DND-41 (cell line): ENCODE measurements at regions not wholly inside any gene's neighbourhood (a gene's known extent, or its start where the extent isn't known, plus 50 kb on each side); places are given as distances from the start of the nearest gene placed in this dataset.

Experiments
- ATAC-seq: fragments of 200-7000 bp; cut with Tn5 transposase; 3 replicates; pipeline ENCODE4 v1.9.1; 2021; ENCODE audit warnings: low read depth; ENCODE audit not compliant: insufficient read depth
- DNase-seq: peaks from one replicate; pipeline ENCODE4 v3.0.0-alpha.2; 2020
- H2AFZ ChIP-seq: 2 replicates; pipeline ENCODE4 v1.6.0; 2012; ENCODE audit warnings: low read depth, low read length
- H3K27ac ChIP-seq: 2 replicates; pipeline ENCODE4 v1.5.1; 2012; ENCODE audit warnings: low read length, inconsistent platforms
- H3K27me3 ChIP-seq: fragments of 200-600 bp; sonication (generic); 2 replicates; pipeline ENCODE4 v1.6.0; 2012; ENCODE audit warnings: low read length, mild to moderate bottlenecking, inconsistent platforms; ENCODE audit not compliant: insufficient read depth, poor library complexity
- H3K36me3 ChIP-seq: 2 replicates; pipeline ENCODE4 v1.5.1; 2012; ENCODE audit warnings: low read length, inconsistent platforms; ENCODE audit not compliant: insufficient read depth
- H3K4me1 ChIP-seq: 2 replicates; pipeline ENCODE4 v1.5.1; 2012; ENCODE audit warnings: mild to moderate bottlenecking, low read length; ENCODE audit not compliant: insufficient read depth
- H3K4me2 ChIP-seq: 2 replicates; pipeline ENCODE4 v1.6.0; 2012; ENCODE audit warnings: mild to moderate bottlenecking, moderate library complexity, low read length, inconsistent platforms; ENCODE audit not compliant: insufficient read depth
- H3K4me3 ChIP-seq, 2 experiments: fragments of 200-600 bp in 1 of 2; shearing (Covaris generic) in 1 of 2; 2 replicates each; pipeline ENCODE4 v1.5.1; 2012 to 2016; ENCODE audit warnings: inconsistent platforms in 2 of 2, low read length in 2 of 2, mild to moderate bottlenecking in 2 of 2, low read depth in 1 of 2, moderate library complexity in 1 of 2
- H3K79me2 ChIP-seq: 2 replicates; pipeline ENCODE4 v1.6.0; 2012; ENCODE audit warnings: low read length, inconsistent platforms; ENCODE audit not compliant: insufficient read depth
- H3K9ac ChIP-seq: 2 replicates; pipeline ENCODE4 v1.6.0; 2012; ENCODE audit warnings: low read depth, mild to moderate bottlenecking, inconsistent platforms, low read length, moderate library complexity
- H3K9me3 ChIP-seq: 2 replicates; pipeline ENCODE4 v1.5.1; 2012; ENCODE audit warnings: low read length, moderate library complexity, mild to moderate bottlenecking, inconsistent platforms; ENCODE audit not compliant: insufficient read depth, severe bottlenecking
- H4K20me1 ChIP-seq: 2 replicates; pipeline ENCODE4 v1.6.0; 2012; ENCODE audit warnings: low read length; ENCODE audit not compliant: insufficient read depth
- CTCF ChIP-seq: IDR thresholded peaks from 2 replicates; pipeline ENCODE4 v1.5.1; 2012; ENCODE audit warnings: borderline replicate concordance, low read length, moderate library complexity, mild to moderate bottlenecking; ENCODE audit not compliant: poor library complexity, severe bottlenecking; ENCODE audit errors: extremely low read depth
- EZH2 ChIP-seq: IDR thresholded peaks from 3 replicates; pipeline ENCODE4 v1.6.1; 2012; ENCODE audit warnings: borderline replicate concordance, low read depth, mild to moderate bottlenecking, moderate library complexity, low read length, inconsistent platforms; ENCODE audit not compliant: severe bottlenecking

DNA sequence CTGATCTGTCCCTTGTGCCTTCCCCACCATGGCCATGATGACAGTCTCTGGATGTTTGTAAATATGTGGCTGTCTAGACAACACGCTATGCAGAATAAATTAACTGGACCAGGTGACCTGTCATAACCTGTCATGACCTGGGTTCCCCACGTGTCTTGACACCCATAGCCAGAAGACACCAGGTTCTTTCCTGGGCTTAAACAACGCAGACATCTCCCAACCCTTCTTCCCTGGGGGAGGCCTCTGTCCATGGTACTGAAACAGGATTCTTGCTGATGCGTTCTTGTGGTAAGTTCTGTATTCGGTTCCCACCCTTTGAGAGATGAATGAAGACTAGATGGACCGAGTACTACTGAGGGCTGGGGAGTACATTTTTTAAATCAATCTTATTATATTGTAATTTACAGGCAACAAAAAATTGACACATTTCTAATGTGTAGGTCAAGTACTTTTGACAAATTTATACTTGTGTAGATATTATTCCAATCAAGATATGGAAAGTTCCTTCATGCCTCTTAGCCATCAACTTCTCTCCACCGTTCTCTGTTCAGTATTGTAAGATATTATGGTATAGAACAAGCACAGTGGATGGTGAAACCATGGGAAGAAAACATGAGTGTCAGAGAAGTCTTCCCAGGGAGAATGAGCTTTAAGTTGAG, 738.8 kb downstream of the PTPRU start:
- Histone ChIP-seq H2AFZ (no peak overlapping the region), H3K79me2 (no peaks in the 10 kb centered on the region), H3K9me3 (no peaks in the 10 kb centered on the region), H3K4me2 (no peak overlapping the region), H3K9ac (no peak overlapping the region), H3K4me1 (no peaks in the 10 kb centered on the region), H3K36me3 (no peaks in the 10 kb centered on the region), H4K20me1 (no peaks in the 10 kb centered on the region), H3K4me3 (no peak overlapping the region), H3K27me3 (no peaks in the 10 kb centered on the region), H3K27ac (no peak overlapping the region)
- ATAC-seq (no peak), DNase-seq (peak; percentile 42)
- TF ChIP-seq CTCF = no peak
- no peak for TF ChIP-seq EZH2

DNA sequence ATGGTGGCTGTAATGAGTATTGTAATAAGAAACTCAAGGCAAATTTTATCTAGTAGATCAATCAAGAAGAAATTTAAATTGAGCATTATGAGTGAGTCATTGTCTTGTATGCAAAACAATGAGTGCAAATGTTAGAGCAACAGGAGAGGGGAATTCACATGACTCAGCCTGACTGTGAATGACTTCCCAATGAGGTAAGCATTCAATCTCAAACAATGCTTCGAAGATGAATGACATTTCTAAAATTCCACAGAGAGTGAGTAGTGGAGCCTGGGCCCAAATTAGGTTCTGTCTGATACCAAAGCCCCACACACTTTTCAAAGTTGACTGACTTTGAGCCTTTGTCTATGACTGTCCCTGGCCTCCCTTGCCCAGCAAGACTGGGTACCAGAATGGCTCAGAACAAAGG, 738.0 kb downstream of the PTPRU start:
- H3K9me3 ChIP-seq = no peaks in the 10 kb centered on the region
- no peaks in the 10 kb centered on the region for H3K4me1 ChIP-seq
- no peak overlapping the region for H3K9ac ChIP-seq
- H3K79me2 ChIP-seq = no peaks in the 10 kb centered on the region
- no peak for DNase-seq
- no peak overlapping the region for H3K27ac ChIP-seq
- ATAC-seq = no peak
- H3K27me3 ChIP-seq = no peaks in the 10 kb centered on the region
- no peak overlapping the region for H2AFZ ChIP-seq
- no peaks in the 10 kb centered on the region for H4K20me1 ChIP-seq
- H3K36me3 ChIP-seq = no peaks in the 10 kb centered on the region
- H3K4me2 ChIP-seq = no peak overlapping the region
- TF ChIP-seq EZH2 = no peak
- no peak for TF ChIP-seq CTCF
- no peak overlapping the region for H3K4me3 ChIP-seq

- no peak overlapping the region for H3K4me3 ChIP-seq
- H3K4me2 ChIP-seq = no peak overlapping the region
- DNase-seq (no peak), ATAC-seq (no peak)
- no peaks in the 10 kb centered on the region for H4K20me1 ChIP-seq
- no peaks in the 10 kb centered on the region for H3K36me3 ChIP-seq
- H2AFZ ChIP-seq = no peak overlapping the region
- H3K79me2 ChIP-seq = no peaks in the 10 kb centered on the region
- no peaks in the 10 kb centered on the region for H3K27me3 ChIP-seq
- no peaks in the 10 kb centered on the region for H3K4me1 ChIP-seq
- no peak overlapping the region for H3K27ac ChIP-seq
- no peak overlapping the region for H3K9ac ChIP-seq
- TF ChIP-seq CTCF = no peak
- no peak for TF ChIP-seq EZH2
- no peaks in the 10 kb centered on the region for H3K9me3 ChIP-seq
These were observed 737.1 kb downstream of the PTPRU start for GRCh38 chr1:29973406-29973805.
